ENCODE measurements at regions not wholly inside any gene's neighbourhood (a gene's known extent, or its start where the extent isn't known, plus 50 kb on each side); places are given as distances from the start of the nearest gene placed in this dataset.

DNA sequence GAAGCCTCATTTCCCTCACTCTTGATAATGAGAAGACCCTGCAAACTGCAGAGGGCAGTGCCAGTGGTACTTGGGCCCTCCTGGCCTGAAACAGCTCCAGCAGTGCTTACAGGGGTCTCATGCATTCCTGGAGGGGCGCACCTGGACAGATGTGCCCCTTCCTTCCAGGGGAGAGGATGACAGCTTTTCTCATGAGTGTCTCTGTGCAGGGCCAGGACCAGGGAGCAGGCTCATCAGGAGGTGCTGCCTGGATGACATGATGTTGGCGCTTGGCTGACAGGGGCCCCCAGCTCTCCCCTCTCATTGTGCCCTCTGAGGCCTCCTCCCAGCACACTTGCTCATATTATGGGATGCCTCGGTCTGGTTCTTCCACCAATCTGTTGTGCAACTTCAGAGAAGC is 95.1 kb upstream of the MYCN start:
- Histone ChIP-seq H3K27me3 (no peaks in the 10 kb centered on the region), H3K9ac (no peak overlapping the region), H3K4me1 (no peaks in the 10 kb centered on the region), H4K20me1 (no peaks in the 10 kb centered on the region), H3K4me2 (no peak overlapping the region), H3K9me3 (replicated peaks in 1 of 11) (peaks cover 0 to 9% (median 0%) of the 10 kb centered on the region in 11 experiments; a peak in 8 of 22 replicates), H3K36me3 (no peaks in the 10 kb centered on the region), H3K27ac (no peak overlapping the region), H3K4me3 (no peak overlapping the region)
- no peak for TF ChIP-seq Cebpa-rat (IDR thresholded peaks at IDR 0.05)

DNA sequence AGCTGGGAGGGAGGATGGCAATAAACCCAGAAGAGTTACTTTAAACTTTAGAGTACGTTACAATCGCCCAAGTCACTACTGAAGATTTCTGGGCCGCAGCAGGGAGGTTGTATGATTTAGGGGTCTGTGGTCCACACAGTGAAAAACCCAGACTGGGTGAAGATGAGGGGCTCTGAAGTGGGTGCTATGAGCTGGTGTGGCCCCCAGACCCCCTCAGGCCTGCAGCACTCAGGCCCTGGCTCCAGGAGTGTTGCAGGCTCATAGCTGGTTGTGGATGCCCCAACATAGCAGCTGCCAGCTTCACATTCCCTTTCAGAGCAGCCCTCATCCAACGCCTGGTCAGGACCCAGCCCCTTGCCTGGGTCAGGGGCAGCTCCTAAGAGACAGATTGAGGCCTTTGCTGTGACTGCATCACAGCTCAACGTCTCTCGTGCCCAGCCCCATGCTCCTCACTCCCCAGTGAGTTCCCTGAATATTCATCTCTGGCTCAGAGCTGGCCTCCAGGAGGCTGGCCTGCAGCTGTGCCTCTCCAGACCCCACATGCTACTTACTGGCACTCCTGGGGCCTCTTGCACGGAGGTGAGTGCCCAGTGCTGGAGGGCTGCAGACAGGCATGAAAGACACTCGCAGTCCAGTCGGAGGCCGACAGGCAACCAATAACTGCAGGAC is 94.5 kb upstream of the MYCN start:
- no peaks in the 10 kb centered on the region for H4K20me1 ChIP-seq
- no peaks in the 10 kb centered on the region for H3K36me3 ChIP-seq
- H3K4me1 ChIP-seq = no peaks in the 10 kb centered on the region
- H3K9ac ChIP-seq = no peak overlapping the region
- H3K27me3 ChIP-seq = no peaks in the 10 kb centered on the region
- no peak overlapping the region for H3K4me2 ChIP-seq
- H3K4me3 ChIP-seq = no peak overlapping the region
- H3K9me3 ChIP-seq (replicated peaks in 1 of 11) = peaks cover 0 to 9% (median 0%) of the 10 kb centered on the region in 11 experiments; a peak in 8 of 22 replicates
- H3K27ac ChIP-seq = no peak overlapping the region
- TF ChIP-seq Cebpa-rat (IDR thresholded peaks at IDR 0.05) = no peak

DNA sequence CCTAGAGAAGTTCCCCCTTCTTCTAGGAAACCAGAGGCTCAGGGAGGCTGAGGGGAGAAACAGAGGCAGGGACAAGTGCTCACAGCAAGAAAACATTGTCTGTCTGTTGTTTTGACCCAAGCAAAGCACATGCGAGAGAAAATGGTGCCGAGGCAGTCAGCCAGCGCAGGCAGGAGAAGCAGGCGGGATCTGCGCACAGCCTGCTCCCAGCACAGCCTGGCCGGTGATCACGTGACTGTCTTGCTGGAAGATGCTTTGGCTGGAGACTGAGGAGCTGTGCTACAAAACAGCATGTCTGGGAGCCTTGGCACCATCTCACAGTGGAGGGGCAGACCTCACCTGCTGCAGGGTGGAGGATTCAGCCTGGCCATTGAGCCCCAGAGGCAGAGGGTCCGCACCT is 93.7 kb upstream of the MYCN start:
- no peaks in the 10 kb centered on the region for H3K4me1 ChIP-seq
- no peak overlapping the region for H3K4me2 ChIP-seq
- H3K36me3 ChIP-seq = no peaks in the 10 kb centered on the region
- H3K4me3 ChIP-seq = no peak overlapping the region
- H3K27me3 ChIP-seq = no peaks in the 10 kb centered on the region
- peaks cover 0 to 9% (median 0%) of the 10 kb centered on the region in 11 experiments; a peak in 8 of 22 replicates for H3K9me3 ChIP-seq (replicated peaks in 1 of 11)
- H4K20me1 ChIP-seq = no peaks in the 10 kb centered on the region
- no peak for TF ChIP-seq Cebpa-rat (IDR thresholded peaks at IDR 0.05)
- no peak overlapping the region for H3K9ac ChIP-seq
- H3K27ac ChIP-seq = no peak overlapping the region

DNA sequence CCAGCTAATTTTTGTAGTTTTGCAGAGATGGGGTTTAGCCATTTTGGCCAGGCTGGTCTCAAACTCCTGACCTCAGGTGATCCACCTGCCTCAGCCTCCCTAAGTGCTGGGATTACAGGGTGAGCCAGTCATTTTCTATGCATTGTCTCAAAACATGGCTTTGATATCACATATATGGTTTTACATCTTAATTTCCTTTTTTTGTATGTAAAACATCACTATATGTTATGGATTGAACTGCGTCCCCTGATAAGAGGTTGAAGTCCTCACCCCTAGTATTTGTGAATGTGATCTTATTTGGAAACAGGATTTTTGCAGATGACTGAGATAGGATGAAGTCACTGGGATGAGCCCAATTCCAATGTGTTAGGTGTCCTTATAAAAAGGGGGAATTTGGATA is 89.8 kb upstream of the MYCN start:
- H3K4me2 ChIP-seq = no peak overlapping the region
- H4K20me1 ChIP-seq = no peaks in the 10 kb centered on the region
- TF ChIP-seq Cebpa-rat (IDR thresholded peaks at IDR 0.05) = no peak
- no peak overlapping the region for H3K9ac ChIP-seq
- no peaks in the 10 kb centered on the region for H3K4me1 ChIP-seq
- H3K27me3 ChIP-seq = no peaks in the 10 kb centered on the region
- peaks cover 0 to 9% (median 0%) of the 10 kb centered on the region in 11 experiments; a peak in 8 of 22 replicates for H3K9me3 ChIP-seq (replicated peaks in 1 of 11)
- H3K27ac ChIP-seq = no peak overlapping the region
- no peaks in the 10 kb centered on the region for H3K36me3 ChIP-seq
- H3K4me3 ChIP-seq = no peak overlapping the region

DNA sequence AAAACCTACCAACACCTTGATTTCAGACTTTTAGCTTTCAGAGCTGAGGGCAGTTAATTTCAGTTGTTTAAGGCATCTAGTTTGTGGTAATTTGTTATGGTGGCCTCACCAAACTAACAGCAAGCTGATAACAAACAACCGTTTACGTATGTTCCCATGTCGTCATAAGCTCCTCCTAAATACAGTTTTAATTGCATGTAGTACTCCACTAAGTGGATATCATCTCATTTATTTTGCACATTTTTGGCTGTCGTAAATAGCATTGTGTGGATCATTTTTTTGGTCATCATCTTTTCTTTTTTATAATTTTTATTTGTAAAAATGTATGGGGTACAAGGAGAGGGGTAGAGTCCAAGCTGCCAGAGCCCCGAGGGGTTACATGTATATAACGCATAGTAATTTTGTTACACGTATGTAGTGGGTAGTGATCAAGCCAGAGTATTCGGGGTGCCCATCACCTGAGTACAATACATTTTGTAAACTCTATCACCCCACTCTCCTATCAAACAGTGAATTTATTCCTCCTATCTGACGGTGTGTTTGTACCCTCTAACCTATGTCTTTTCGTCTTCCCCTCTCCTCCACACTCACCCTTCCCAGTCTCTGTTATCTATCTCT is 89.2 kb upstream of the MYCN start:
- no peaks in the 10 kb centered on the region for H3K27me3 ChIP-seq
- no peaks in the 10 kb centered on the region for H3K36me3 ChIP-seq
- H4K20me1 ChIP-seq = no peaks in the 10 kb centered on the region
- no peak overlapping the region for H3K27ac ChIP-seq
- H3K4me1 ChIP-seq = no peaks in the 10 kb centered on the region
- no peak for TF ChIP-seq Cebpa-rat (IDR thresholded peaks at IDR 0.05)
- no peak overlapping the region for H3K9ac ChIP-seq
- no peak overlapping the region for H3K4me3 ChIP-seq
- no peak overlapping the region for H3K4me2 ChIP-seq
- H3K9me3 ChIP-seq (replicated peaks in 1 of 11) = peaks cover 0 to 9% (median 0%) of the 10 kb centered on the region in 11 experiments; a peak in 8 of 22 replicates

DNA sequence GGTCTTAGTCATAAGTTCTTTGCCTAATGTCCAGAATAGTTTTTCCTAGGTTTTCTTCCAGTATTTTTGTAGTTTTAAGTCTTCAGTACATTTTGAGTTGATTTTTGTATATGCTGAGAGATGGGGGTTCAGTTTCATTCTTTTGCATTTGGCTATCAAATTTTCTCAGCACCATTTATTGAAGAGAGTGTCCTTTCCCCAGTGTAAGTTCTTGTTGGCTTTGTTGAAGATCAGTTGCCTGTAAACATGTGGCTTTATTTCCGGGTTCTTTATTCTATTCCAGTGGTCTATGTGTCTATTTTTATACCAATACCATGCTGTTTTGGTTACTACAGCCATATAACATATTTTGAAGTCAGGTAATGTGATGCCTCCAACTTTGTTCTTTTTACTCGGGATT is 87.5 kb upstream of the MYCN start:
- no peaks in the 10 kb centered on the region for H3K36me3 ChIP-seq
- H4K20me1 ChIP-seq = no peaks in the 10 kb centered on the region
- H3K4me2 ChIP-seq = no peak overlapping the region
- H3K27me3 ChIP-seq = no peaks in the 10 kb centered on the region
- TF ChIP-seq Cebpa-rat (IDR thresholded peaks at IDR 0.05) = no peak
- H3K9ac ChIP-seq = no peak overlapping the region
- H3K9me3 ChIP-seq (replicated peaks in 1 of 11) = peaks cover 0 to 9% (median 0%) of the 10 kb centered on the region in 11 experiments; a peak in 8 of 22 replicates
- no peak overlapping the region for H3K4me3 ChIP-seq
- no peaks in the 10 kb centered on the region for H3K4me1 ChIP-seq
- H3K27ac ChIP-seq = no peak overlapping the region

DNA sequence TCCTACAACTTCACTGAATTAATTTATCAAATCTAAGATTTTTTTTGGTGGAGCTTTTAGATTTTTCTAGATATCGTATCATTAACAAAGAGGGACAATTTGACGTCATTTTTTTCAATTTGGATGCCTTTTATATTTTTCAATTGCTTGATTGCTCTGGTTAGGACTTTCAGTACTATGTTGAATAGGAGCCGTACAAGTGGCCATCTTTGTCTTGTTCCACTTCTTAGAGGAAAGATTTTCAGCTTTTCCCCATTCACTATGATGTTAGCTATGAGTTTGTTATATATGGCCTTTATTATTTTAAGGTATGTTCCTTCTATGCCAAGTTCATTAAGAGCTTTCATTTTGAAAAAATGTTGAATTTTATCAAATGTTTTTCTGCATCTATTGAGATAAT is 86.4 kb upstream of the MYCN start:
- no peak for TF ChIP-seq Cebpa-rat (IDR thresholded peaks at IDR 0.05)
- Histone ChIP-seq H3K9me3 (replicated peaks in 1 of 11) (peaks cover 0 to 8% (median 0%) of the 10 kb centered on the region in 11 experiments; a peak in 8 of 22 replicates), H4K20me1 (no peaks in the 10 kb centered on the region), H3K4me2 (no peak overlapping the region), H3K9ac (no peak overlapping the region), H3K27ac (no peak overlapping the region), H3K4me3 (no peak overlapping the region), H3K4me1 (no peaks in the 10 kb centered on the region), H3K36me3 (no peaks in the 10 kb centered on the region), H3K27me3 (no peaks in the 10 kb centered on the region)

DNA sequence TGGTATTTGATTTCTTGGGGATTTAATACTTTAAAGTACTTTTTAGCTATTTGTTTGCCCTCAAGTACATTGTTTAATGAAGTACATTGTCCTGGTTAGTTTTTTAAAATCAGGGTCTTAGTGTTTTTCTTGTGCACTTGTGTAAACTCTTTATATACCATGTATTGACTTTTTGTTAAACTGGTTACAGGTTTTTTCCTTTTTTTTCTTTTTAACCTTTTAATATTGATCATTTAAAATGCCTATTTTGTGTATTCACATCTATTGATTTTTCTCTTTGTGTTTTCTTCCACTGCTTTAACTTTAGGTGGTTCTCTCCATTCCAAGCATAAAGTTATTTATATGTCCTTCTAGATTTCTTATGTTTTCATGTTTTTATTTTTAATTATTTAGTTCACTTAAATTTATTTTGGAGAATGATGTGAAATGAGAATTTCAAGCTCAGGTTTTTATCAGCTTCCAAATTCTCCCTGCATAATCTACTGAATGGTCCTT is 84.5 kb upstream of the MYCN start:
- no peak overlapping the region for H3K4me2 ChIP-seq
- H3K27ac ChIP-seq = no peak overlapping the region
- H3K27me3 ChIP-seq = no peaks in the 10 kb centered on the region
- H4K20me1 ChIP-seq = no peaks in the 10 kb centered on the region
- no peak for TF ChIP-seq Cebpa-rat (IDR thresholded peaks at IDR 0.05)
- H3K36me3 ChIP-seq = no peaks in the 10 kb centered on the region
- no peaks in the 10 kb centered on the region for H3K4me1 ChIP-seq
- H3K9me3 ChIP-seq (replicated peaks in 1 of 11) = no peaks in the 10 kb centered on the region
- H3K9ac ChIP-seq = no peak overlapping the region
- H3K4me3 ChIP-seq = no peak overlapping the region

DNA sequence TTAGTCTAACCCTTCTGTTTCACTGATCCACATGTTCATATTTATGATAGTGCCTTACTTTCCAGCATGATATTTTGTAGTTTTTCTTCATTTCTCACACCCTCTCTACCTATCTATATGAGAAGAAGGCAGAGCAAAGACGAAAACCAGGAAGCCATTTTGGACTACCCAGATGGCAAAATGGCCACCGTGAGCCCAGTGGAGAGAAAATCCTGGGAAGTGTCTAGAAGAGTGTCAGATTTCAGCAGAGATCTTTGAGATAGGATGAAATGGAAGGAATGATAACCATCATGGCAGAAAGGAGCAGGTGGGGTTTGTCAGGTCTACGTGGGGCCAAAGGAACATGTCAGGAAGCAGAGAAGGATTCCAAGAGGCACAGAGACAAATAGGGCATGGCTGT is 84.0 kb upstream of the MYCN start:
- Histone ChIP-seq H3K36me3 (no peaks in the 10 kb centered on the region), H3K4me1 (no peaks in the 10 kb centered on the region), H3K27me3 (no peaks in the 10 kb centered on the region), H3K4me2 (no peak overlapping the region), H3K27ac (no peak overlapping the region), H4K20me1 (no peaks in the 10 kb centered on the region), H3K9ac (no peak overlapping the region), H3K4me3 (no peak overlapping the region), H3K9me3 (replicated peaks in 1 of 11) (no peaks in the 10 kb centered on the region)
- no peak for TF ChIP-seq Cebpa-rat (IDR thresholded peaks at IDR 0.05)

DNA sequence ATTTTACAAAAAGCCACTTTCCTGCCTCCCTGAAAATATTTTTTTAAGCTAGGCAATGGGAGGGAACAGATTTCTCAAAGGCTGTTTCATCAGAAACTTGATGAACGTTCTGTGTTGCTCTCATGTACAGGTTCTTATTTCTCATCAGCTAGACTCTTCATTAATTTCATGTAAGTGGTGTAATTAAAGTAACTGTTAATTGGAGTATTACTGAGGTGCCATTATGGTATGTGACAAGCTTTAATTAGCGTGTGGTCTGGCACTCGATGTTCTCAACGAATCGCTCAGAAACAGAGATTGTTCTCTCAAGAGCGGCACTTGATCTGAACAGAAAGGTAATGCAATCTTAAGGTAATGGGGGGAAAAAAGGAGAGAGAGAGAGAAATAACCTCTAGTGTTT is 81.9 kb upstream of the MYCN start:
- H3K27me3 ChIP-seq = no peaks in the 10 kb centered on the region
- H3K4me1 ChIP-seq = no peaks in the 10 kb centered on the region
- TF ChIP-seq Cebpa-rat (IDR thresholded peaks at IDR 0.05) = no peak
- H3K4me2 ChIP-seq = no peak overlapping the region
- H3K27ac ChIP-seq = no peak overlapping the region
- no peaks in the 10 kb centered on the region for H3K9me3 ChIP-seq (replicated peaks in 1 of 11)
- H3K9ac ChIP-seq = no peak overlapping the region
- no peaks in the 10 kb centered on the region for H4K20me1 ChIP-seq
- no peaks in the 10 kb centered on the region for H3K36me3 ChIP-seq
- H3K4me3 ChIP-seq = no peak overlapping the region
